ENCODE measurements at regions not wholly inside any gene's neighbourhood (a gene's known extent, or its start where the extent isn't known, plus 50 kb on each side); places are given as distances from the start of the nearest gene placed in this dataset.
"Not testable (repeated sequence)": the region's sequence is repeated elsewhere in the genome, so short reads cannot be mapped to it uniquely, and the experiment has no call there.

- no peak for TF ChIP-seq CTCF (IDR thresholded peaks at IDR 0.05; ENCODE audit: low read length, missing control alignments)
- no peak overlapping the region for H3K4me3 ChIP-seq (replicated peaks; ENCODE audit: low read depth, low read length)
- peak; percentile 27 for DNase-seq (ENCODE audit: low read depth)
Measured at GRCh38 chr6:48957781-48958180, 505.3 kb downstream of the MMUT start.

GRCh38 chr6:48951917-48952316, 511.1 kb downstream of the MMUT start:
- H3K4me3 ChIP-seq (replicated peaks; ENCODE audit: low read depth, low read length), result no peak overlapping the region
- no peak for DNase-seq (ENCODE audit: low read depth)
- TF ChIP-seq CTCF (IDR thresholded peaks at IDR 0.05; ENCODE audit: low read length, missing control alignments), result no peak

GRCh38 chr6:48944276-48944675, 518.8 kb downstream of the MMUT start:
- DNase-seq (ENCODE audit: low read depth); H3K4me3 ChIP-seq (replicated peaks; ENCODE audit: low read depth, low read length): not testable (repeated sequence)

GRCh38 chr6:48933136-48933535, 529.9 kb downstream of the MMUT start:
- no peak for DNase-seq (ENCODE audit: low read depth)
- H3K4me3 ChIP-seq (replicated peaks; ENCODE audit: low read depth, low read length), result no peak overlapping the region
- TF ChIP-seq CTCF (IDR thresholded peaks at IDR 0.05; ENCODE audit: low read length, missing control alignments), result no peak

- DNase-seq (ENCODE audit: low read depth), result no peak
- no peak overlapping the region for H3K4me3 ChIP-seq (replicated peaks; ENCODE audit: low read depth, low read length)
- peak; percentile 0 for TF ChIP-seq CTCF (IDR thresholded peaks at IDR 0.05; ENCODE audit: low read length, missing control alignments)
Measured at GRCh38 chr6:48928937-48929336, 534.1 kb downstream of the MMUT start.

- no peak for TF ChIP-seq CTCF (IDR thresholded peaks at IDR 0.05; ENCODE audit: low read length, missing control alignments)
- DNase-seq (ENCODE audit: low read depth), result no peak
- H3K4me3 ChIP-seq (replicated peaks; ENCODE audit: low read depth, low read length), result no peak overlapping the region
Measured at GRCh38 chr6:48922837-48923236, 540.2 kb downstream of the MMUT start.

- no peak overlapping the region for H3K4me3 ChIP-seq (replicated peaks; ENCODE audit: low read depth, low read length)
- no peak for TF ChIP-seq CTCF (IDR thresholded peaks at IDR 0.05; ENCODE audit: low read length, missing control alignments)
- no peak for DNase-seq (ENCODE audit: low read depth)
Measured at GRCh38 chr6:48919555-48919954, 543.5 kb downstream of the MMUT start.

GRCh38 chr6:48917233-48917632, 545.8 kb downstream of the MMUT start:
- no peak for TF ChIP-seq CTCF (IDR thresholded peaks at IDR 0.05; ENCODE audit: low read length, missing control alignments)
- no peak for DNase-seq (ENCODE audit: low read depth)
- H3K4me3 ChIP-seq (replicated peaks; ENCODE audit: low read depth, low read length), result no peak overlapping the region
